HG03159 (cell line): ENCODE measurements at regions not wholly inside any gene's neighbourhood (a gene's known extent, or its start where the extent isn't known, plus 50 kb on each side); places are given as distances from the start of the nearest gene placed in this dataset.

Experiments used
- ATAC-seq: cut with Tn5 transposase; IDR thresholded peaks from one replicate; pipeline ENCODE4 v1.9.1; 2021; ENCODE audit warnings: mild to moderate bottlenecking, moderate library complexity; ENCODE audit not compliant: unreplicated experiment

DNA sequence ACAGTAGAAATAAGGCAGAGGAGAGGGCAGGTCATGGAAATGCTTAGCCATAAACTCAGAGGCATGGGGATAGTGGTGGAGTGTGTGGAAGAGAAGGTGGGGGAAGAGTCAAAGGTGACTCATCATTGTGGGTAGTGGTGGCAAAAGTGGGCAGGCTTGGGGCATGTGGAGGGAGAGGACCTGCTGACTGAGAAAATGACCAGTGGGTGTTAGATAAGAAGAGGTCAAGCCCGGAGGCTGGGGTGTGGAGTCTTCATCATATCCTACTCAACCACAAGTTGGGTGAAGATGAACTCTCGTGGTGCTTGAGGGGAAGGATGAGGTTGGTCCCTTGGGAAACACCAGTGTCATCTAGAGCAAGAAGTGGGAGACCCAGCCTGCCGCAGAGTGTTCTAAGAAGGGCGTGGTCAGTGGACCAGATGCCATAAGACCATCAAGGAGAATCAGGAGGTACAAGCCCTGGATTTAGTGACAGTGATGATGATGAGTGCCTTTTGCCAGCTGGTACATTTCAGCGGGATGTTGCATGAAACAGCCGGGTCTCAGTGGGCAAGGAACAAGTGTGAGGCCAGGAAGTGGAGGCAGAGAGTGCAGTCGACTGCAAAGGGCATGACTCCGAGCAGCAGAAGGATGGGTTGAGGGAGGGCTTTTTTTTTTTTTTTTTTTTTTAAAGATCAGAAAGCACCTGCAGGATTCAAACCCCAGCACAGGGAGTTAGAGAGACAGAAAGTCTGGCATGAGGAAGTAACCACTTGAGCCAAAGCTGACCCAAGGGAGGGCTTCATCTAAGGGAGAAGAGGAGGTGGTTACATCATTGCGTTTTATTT, 122.6 kb upstream of the SPRED2 start:
- no peak for ATAC-seq

DNA sequence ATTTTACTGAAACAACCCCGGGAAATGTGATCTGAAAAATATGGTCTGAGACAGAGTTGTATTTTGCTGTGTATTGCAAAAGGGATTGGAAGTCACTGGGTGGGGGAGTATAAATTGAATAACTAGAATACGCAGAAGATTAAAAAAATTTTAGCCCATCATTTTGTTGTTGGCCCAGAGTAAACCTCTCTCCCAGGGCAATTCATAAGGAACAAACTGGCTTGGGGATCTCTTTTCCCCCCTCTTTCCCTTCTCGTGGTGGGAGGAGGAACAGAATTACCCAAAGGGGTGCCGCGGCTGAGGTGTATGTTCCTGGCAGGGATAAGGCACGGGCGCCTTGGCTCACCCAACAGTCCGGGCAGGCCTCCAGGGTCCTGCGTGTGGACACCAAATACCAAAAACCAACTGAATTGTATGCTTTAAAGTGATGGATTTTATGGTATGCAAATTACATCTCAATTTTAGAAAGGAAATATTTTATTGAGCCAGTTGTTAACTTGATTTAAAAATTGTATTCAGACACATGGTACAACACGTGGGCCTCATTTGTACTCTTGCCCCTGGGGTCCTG, 121.2 kb upstream of the SPRED2 start:
- no peak for ATAC-seq

DNA sequence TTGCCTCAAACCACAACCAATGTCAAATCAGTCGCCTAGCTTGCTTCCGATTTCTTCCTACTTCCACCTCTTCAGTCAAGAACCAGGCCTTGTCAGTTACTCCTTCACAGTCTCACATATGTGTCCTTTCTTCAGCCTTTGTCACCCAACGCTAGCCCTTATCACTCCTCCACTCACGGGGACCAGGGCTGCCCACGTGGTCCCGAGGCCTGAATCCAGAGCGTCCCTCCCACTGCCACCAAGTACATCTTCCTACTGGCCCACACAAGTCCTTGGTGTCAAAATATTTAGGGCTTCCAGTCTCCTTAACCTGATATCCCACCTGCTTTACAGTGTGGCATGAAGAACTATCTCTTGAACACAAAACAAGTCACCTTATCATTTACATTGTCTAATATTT, 119.1 kb upstream of the SPRED2 start:
- ATAC-seq, result no peak

DNA sequence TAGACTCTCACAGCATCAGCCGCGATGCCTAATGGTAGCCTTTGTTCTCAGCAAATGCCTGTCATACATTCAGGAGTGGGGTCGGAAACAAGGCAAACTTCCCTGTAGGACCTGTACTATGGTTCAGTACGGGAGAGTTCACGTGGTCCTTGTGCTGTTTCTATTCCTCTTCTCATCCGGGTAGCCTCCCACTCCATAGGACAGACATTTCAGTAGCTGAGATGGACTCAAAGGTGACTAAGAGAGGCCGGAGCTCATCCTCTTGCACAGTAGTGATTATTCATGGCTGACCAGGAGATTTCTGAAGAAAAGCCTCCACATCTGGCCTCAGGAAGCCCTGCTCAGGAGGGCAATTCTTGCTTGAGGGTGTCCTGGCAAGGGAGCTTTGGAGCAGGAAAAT, 117.8 kb upstream of the SPRED2 start:
- no peak for ATAC-seq

DNA sequence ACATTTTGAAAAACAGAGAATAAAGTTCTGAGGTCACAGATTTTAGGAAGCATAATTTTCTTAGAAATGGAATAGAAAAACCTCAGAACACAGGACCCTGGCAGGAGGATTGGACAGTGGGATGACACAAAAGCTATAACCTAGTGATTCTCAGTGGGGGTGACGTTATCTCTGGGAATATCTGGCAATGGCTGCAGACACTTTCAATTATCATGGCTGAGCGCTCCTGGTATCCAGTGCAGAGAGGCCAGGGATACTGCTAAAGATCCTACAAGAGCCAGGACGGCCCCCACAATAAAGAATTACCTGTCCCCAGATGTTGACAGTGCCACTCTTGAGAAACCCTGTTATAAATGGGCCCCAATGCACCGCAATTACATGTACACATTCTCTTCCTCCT, 117.2 kb upstream of the SPRED2 start:
- ATAC-seq, result no peak

DNA sequence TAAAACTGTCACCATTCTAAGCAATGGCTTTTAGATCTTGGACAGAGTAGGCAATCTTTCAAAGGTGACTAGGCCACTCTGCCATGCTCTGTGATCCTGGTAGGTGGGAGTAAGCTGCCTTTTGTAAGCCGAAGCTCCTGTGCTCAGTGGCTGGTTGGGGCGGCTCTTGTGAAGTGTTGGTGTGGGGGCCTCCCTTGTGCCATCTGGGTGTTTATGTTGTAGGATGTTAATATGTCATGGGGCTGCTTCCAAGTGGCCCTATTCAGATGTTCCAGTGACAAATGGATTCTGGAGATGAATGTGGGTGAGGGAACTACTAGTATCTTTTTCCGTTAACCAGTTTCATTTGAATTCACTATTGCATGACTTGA, 116.8 kb upstream of the SPRED2 start:
- ATAC-seq, result no peak

DNA sequence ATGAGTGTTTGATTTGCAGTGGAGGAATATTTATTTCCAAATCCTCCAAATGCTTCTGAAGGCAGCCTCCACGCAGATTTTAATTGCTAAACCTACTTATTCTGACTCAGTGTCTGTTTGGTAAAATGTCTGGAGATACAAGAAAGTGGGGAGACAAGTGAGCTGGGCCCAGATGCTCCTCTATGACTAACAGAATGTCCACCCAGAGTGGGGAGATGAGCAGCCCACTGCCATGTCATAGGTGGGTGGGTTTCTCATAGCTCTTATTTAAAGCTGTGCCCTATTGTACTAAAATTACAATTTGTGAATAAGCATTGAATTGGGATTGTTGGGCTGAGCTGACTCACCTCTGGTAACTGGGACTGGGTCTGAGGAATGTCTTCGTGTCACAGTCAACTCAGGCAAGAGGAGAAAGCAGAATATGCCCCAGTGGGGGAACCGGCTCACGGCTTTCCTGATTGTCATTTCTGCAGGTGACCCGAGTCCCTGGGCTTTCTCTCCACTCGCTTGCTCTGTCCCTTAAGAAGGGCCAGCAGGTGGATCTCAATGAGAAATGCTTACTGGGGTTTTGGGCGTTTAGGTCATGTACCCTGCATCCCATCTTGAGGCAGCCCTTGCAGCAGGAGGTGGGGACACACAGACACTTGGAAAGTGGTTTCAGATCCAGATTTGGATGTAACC, 116.3 kb upstream of the SPRED2 start:
- ATAC-seq, result no peak

DNA sequence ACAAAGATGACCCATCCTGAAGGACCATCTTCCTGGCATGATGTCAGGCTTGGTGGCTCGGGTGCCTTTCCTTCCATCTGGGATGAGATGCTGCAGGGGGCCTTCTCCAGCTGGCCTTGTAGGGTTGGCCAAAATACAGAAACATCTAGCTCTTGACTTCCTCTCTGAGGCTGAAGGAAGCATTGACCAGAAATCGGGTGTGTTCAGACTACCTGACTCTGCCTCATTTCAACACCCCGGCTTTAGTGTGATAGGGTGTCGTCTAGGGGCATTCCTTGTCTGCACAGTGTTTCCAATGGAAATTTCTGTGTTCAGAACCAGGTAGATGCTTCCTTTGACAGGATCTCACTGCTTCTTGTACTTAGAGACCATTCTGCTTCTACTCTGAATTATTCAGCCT, 115.7 kb upstream of the SPRED2 start:
- no peak for ATAC-seq

DNA sequence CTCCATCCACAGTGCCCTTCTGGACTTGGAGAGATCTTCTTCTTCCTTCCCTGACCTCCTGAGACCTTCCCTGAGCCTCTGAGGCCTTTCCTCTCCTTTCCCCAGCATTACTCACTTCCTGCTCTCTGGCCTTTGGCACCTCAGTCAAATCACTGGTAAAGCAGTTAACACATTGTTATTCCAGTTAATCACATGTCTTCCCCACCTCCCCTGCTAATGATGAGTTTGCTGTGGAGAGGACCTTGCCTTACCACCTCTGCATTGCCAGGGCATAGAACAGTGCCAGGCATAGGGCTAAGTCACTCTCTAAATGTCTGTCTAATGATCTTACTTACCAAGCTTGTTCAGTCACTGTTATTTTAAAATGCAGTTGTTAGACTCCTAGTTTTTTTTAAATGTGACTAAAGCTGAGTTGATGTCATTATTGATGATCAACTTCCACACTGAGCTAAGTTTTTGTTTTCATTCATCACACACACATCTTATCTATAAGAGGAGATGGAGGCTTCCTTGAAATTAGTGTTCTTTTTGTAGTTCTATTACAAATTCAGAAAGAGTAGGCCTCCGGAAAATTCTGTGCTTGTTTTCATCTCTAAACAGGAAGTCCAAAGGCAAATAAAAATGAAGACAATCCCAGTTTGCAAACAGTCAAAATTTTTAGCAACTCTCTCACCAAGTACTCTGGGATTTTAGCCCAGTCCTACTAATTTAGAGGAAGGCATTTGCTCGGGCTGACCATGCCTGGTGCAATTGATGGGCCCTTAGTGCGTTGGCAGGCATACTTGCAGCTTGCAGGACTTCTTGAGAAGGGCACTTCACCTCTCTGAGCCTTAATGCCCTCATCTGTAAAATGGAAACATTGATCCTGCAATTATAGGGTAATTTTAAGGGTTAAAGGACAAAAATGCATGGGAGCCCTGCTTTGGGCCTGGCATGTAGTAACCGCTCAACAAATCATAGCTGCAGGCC, 113.7 kb upstream of the SPRED2 start:
- no peak for ATAC-seq

DNA sequence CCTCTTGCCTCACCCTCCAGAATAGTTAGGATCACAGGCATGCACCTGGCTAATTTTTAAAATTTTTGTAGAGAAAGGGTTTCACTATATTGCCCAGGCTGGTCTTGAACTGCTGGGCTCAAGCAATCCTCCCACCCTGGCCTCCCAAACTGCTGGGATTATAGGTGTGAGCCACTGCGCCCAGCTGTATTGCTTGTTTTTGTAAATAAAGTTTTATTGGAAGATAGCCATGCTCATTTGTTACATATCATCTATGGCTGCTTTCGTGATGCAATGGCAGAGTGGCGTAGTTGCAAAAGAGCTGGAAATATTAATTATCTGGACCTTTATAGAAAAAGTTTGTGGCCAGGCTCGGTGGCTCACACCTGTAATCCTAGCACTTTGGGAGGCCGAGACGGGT, 109.4 kb upstream of the SPRED2 start:
- ATAC-seq, result no peak

DNA sequence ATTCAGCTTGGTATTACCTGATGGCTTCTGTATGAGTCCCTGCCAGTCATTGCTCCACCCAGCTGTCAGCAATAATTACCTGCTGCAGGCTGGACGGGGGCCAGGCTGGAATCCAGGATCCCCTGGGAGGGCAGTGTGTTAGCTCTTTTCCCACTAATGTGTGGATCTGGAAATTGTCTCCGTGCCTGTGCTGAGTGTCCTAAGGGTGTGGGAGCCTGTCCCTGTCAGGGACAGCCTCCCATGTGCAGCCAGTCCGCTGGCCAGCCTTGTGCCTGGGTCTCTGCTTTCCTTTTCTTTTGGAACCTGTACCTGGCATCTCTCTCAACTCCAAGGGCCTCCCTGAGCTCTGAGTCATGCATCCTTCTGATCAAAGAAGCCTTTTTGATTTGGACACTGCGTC, 107.2 kb upstream of the SPRED2 start:
- no peak for ATAC-seq

DNA sequence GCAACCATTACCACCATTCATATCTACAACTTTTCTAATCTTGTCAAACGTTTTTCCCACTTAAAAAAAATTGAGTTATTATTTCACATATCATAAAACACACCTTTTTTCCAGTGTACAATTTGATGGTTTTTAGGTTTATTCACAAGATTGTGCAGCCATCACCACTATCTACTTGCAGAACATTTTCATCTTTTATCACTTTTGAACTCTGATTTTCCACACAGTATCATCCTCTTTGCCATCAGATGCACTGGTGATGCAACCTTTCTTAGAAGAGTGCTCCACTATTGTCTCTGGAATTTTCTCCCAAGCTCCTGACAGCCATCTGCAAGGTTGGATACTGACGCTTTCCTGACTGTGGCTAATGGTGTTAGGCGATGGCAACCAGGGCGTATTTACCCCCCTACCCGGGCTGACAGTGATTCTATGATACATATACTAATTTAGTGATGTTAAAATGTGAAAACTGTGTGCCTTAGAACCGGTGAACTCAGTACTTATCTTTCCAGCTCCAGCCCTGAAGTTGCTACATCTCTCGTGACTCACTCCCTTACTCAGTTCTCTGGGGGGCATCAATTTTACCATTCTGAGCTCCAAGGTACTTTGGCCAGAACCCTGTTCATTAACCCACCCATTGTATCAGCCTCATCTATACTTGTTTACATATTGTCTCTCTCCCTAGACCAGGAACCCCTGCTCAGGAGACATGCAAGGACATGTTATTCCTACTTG, 105.4 kb upstream of the SPRED2 start:
- no peak for ATAC-seq

DNA sequence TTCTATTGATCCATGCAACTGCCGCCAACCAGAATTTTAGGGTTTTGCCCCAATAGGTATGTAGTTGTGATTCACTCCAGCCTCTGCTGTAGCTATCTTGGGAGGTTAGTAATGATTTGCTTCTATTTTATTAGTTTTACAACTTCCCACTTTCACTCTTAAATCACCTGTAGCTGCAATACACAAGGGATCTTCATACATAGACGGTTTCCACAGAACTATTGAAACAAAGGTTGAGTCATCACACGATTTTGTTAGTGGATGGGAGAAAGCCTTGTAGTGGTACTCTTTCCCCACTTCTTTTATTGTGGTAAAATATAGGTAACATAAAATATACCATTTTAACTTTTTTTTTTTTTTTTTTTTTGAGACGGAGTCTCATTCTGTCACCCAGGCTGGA, 104.2 kb upstream of the SPRED2 start:
- peak; percentile 88 for ATAC-seq

DNA sequence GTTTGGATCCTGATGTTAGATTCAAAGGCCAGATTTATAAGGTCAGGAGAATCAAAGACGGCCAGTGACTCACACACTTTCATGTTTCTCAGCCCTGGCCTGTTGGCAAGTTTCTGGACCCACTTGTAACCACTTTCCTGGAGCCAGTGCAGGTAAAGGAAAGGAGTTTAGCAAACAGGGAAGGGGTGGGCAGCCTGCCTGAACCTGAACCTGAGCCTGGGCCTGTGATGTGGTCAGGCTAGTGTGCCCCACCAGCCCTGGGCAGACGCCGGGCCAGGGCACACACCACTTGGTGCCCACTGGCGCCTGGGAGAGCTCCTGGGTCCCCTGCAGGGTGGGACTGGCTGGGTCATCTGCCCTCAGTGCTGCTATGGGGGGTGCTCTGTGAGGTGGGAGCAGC, 100.5 kb upstream of the SPRED2 start:
- no peak for ATAC-seq

DNA sequence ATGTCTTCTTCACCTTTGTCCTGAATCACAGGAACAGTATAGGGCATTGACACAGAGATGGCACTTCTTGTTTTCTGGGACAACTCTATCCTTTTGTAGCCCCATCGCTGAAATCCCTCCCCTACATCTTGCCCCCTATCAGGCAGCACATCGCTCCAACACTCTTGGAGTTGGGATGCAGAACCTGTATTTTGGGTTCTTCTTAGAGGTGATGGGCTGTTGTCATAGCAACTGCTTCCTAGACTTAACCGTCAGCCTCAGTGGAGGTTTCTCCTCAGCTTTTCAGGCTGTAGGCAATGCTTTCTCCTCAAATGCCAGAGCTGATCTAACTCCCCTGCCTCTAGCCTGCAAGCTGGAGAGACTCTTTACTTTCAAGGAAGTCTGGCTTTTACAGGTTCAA, 99.9 kb upstream of the SPRED2 start:
- no peak for ATAC-seq

DNA sequence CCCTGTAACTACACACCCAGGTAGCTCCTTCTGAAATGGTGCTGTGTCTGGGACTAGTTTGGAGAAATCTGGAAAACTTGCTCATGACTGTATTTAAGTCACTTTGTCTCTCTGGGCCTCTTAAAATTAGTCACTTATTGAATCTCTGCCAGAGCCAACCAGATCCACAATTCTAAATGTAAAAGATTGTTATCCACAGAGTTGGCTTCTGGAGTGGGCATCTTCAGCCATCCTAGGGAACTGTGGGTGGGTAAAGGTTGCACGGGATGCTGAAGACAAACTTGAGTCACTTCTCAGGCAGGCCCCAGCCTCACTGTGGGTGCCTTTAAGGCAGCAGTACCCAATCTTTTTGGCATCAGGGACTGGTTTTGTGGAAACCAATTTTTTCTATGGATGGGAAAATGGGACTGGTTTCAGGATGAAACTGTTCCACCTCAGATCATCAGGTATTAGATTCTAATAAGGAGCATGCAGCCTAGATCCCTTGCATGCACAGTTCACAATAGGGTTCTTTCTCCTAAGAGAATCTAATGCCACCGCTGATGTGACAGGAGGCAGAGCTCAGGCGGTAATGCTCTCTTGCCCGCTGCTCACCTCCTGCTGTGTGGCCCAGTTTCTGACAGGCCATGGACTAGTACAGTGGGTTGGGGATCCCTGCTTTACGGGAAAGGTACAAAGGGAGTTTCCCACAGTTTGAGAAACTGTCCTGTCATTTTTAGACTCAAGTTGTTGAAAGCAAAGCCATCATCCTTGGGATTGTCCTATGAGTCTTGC, 98.3 kb upstream of the SPRED2 start:
- no peak for ATAC-seq

DNA sequence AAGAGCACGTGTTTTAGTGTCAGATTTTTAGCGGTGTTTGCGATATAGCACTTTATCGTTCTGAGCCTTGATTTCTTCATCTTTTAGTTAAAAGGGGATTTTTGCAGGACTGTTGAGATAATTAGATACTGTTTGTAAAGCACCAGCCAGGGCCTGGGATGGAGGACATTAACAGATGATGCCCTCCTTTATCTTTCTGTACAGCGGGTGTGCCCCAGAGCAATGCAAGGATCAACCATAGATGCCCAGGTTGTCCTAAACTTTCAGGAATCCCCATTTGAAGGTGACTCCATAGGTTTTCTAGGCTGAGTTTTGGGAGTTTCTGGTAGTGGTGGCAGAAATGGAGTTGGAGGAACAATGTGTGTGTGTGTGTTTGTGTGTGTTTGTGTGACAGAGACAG, 97.0 kb upstream of the SPRED2 start:
- ATAC-seq, result no peak

DNA sequence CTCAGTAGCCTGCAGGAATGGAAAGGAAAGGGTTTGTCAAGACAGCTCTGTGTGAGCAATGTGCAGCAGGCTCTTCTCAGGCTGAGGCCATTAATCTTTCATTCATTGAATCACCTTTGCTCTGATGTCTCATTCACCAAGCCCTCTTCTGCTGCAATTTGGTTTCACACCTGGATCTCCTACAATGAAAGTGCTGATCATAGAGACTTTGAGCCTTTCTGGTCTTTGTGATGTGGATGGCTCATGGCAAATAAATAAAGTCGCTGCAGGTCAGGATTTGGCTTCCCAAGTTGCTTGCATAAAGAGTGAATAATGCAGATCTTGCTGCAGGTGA, 95.8 kb upstream of the SPRED2 start:
- no peak for ATAC-seq

DNA sequence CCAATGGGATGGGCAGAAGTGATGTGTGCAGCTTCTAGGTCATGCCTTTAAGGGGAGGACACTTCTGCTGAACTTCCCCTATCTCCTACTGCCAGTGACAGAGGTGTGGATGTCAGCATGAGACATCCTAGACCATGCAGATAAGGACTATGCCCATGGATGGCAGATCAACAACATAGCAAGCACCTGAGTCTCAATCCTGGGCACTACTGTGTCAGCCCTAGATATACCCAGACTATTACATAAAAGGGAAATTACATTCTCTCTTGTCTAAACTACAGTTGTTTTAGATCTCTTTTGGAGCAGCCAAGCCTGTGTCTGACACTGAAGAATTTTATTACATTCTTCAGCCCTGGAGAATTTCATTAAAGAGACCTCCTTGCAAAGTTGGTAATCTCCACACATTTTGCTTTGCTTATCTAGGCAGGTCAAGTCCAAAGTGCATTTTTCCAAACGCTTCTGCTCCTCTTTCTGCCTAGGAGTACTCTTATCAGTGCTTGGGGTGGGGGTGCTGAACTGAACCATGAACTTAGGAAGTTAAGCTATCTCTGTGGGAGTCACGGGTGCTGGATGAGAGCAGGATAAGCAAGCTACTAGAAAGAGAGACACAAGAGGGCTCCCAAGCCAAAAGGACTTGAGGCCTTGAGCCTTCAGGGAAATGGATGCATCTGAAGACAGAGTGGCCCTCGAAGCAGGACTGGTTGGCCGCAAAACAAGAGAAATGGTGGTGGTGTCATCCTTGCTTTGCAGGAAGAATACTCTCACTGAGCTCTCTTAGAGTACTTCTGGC, 95.2 kb upstream of the SPRED2 start:
- ATAC-seq, result no peak
